ENCODE measurements at regions not wholly inside any gene's neighbourhood (a gene's known extent, or its start where the extent isn't known, plus 50 kb on each side); places are given as distances from the start of the nearest gene placed in this dataset.

DNA sequence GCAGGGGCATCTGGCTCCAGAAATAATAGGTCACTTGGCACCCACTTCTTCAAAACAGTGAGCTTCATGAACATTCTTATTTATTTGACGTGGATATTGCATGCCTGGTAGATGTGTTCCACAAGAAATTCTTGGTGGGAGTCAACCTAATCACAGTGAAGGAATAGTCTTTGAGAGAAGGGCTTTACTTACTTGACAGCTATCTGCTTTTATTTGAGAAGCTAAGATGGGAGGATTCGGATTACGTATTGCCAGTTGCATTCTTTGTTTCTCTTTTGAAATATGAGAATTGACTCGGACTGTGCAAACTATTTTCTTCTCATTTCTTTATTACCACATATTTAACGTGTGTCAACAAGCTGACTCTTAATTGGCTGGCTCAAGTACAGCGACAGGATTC lies 117.2 kb downstream of the FASLG start:
- TF ChIP-seq, protein P1, sequence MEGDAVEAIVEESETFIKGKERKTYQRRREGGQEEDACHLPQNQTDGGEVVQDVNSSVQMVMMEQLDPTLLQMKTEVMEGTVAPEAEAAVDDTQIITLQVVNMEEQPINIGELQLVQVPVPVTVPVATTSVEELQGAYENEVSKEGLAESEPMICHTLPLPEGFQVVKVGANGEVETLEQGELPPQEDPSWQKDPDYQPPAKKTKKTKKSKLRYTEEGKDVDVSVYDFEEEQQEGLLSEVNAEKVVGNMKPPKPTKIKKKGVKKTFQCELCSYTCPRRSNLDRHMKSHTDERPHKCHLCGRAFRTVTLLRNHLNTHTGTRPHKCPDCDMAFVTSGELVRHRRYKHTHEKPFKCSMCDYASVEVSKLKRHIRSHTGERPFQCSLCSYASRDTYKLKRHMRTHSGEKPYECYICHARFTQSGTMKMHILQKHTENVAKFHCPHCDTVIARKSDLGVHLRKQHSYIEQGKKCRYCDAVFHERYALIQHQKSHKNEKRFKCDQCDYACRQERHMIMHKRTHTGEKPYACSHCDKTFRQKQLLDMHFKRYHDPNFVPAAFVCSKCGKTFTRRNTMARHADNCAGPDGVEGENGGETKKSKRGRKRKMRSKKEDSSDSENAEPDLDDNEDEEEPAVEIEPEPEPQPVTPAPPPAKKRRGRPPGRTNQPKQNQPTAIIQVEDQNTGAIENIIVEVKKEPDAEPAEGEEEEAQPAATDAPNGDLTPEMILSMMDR (IDR thresholded peaks at IDR 0.05; ENCODE audit: low read length), result no peak
- TF ChIP-seq EZH2 (optimal IDR thresholded peaks at IDR 0.05; ENCODE audit: low read depth, low read length), result no peak

Measured in MM.1S (cell line).